GM23338 (cell line): ENCODE measurements at regions not wholly inside any gene's neighbourhood (a gene's known extent, or its start where the extent isn't known, plus 50 kb on each side); places are given as distances from the start of the nearest gene placed in this dataset.

ENCODE experiments used
- ATAC-seq: fragments of 200-7000 bp; cut with Tn5 transposase; 3 replicates; pipeline ENCODE4 v1.9.1; 2020
- DNase-seq: peaks from one replicate; pipeline ENCODE4 v3.0.0-alpha.2; 2015; ENCODE audit warnings: low spot score
- H2AFZ ChIP-seq: fragments of 200-600 bp; sonication (generic); 2 replicates; pipeline ENCODE4 v1.8.0; 2016; ENCODE audit warnings: antibody characterized with exemption, mild to moderate bottlenecking, moderate library complexity
- H3F3A ChIP-seq: fragments of 200-600 bp; sonication (generic); replicated peaks from 2 replicates; pipeline ENCODE4 v1.8.0; 2017; ENCODE audit warnings: antibody characterized with exemption, mixed run types, low read depth
- H3K27ac ChIP-seq: fragments of 200-600 bp; sonication (generic); 2 replicates; pipeline ENCODE4 v1.6.1; 2016; ENCODE audit warnings: low read depth
- H3K27me3 ChIP-seq: fragments of 200-600 bp; sonication (generic); 2 replicates; pipeline ENCODE4 v1.8.0; 2016; ENCODE audit warnings: mild to moderate bottlenecking, mixed run types, moderate library complexity; ENCODE audit not compliant: insufficient read depth
- H3K36me3 ChIP-seq: fragments of 200-600 bp; sonication (generic); 2 replicates; pipeline ENCODE4 v1.8.0; 2016; ENCODE audit warnings: mild to moderate bottlenecking; ENCODE audit not compliant: insufficient read depth
- H3K4me1 ChIP-seq: fragments of 200-600 bp; sonication (generic); 2 replicates; pipeline ENCODE4 v1.8.0; 2016; ENCODE audit warnings: mild to moderate bottlenecking, moderate library complexity; ENCODE audit not compliant: insufficient read depth
- H3K4me2 ChIP-seq: fragments of 200-600 bp; sonication (generic); 2 replicates; pipeline ENCODE4 v1.7.1; 2017; ENCODE audit warnings: mixed run types
- H3K4me3 ChIP-seq: fragments of 200-600 bp; sonication (generic); 2 replicates; pipeline ENCODE4 v1.6.1; 2016; ENCODE audit warnings: mixed run types
- H3K79me2 ChIP-seq: fragments of 200-600 bp; sonication (generic); replicated peaks from 2 replicates; pipeline ENCODE4 v1.8.0; 2017; ENCODE audit warnings: mild to moderate bottlenecking; ENCODE audit not compliant: insufficient read depth
- H3K9me2 ChIP-seq: fragments of 200-600 bp; sonication (generic); 2 replicates; pipeline ENCODE4 v1.8.0; 2017; ENCODE audit not compliant: insufficient read depth
- H4K20me1 ChIP-seq: fragments of 200-600 bp; sonication (generic); replicated peaks from 2 replicates; pipeline ENCODE4 v1.8.0; 2017; ENCODE audit warnings: mild to moderate bottlenecking; ENCODE audit not compliant: insufficient read depth
- H3K27ac Mint-ChIP-seq: 2 replicates; pipeline ENCODE4 v1.8.0; 2020; ENCODE audit warnings: inconsistent platforms, mild to moderate bottlenecking, moderate library complexity, mixed read lengths
- H3K27me3 Mint-ChIP-seq: 3 replicates; pipeline ENCODE4 v1.8.0; 2022; ENCODE audit warnings: low read depth, mild to moderate bottlenecking, moderate library complexity, mixed read lengths, inconsistent platforms; ENCODE audit not compliant: insufficient read depth, poor library complexity
- H3K36me3 Mint-ChIP-seq: 3 replicates; pipeline ENCODE4 v1.8.0; 2021; ENCODE audit warnings: low read depth, mild to moderate bottlenecking, inconsistent platforms, moderate library complexity, mixed read lengths
- H3K4me1 Mint-ChIP-seq: 3 replicates; pipeline ENCODE4 v1.8.0; 2020; ENCODE audit warnings: mild to moderate bottlenecking, inconsistent platforms, mixed read lengths
- H3K4me3 Mint-ChIP-seq: 3 replicates; pipeline ENCODE4 v1.8.0; 2021; ENCODE audit warnings: moderate library complexity, mild to moderate bottlenecking, inconsistent platforms, mixed read lengths
- H3K9me3 Mint-ChIP-seq: 3 replicates; pipeline ENCODE4 v1.8.0; 2020; ENCODE audit warnings: moderate library complexity, mild to moderate bottlenecking, inconsistent platforms, mixed read lengths
- CREB1 ChIP-seq: fragments of 250-450 bp; sonication (Bioruptor Pico); IDR thresholded peaks from 2 replicates; pipeline ENCODE4 v1.5.0; 2020; ENCODE audit warnings: low read depth, mild to moderate bottlenecking, moderate library complexity
- CTCF ChIP-seq, 2 experiments: fragments of 200-600 bp in 1 of 2; sonication (generic) in 1 of 2; conservative IDR thresholded peaks; 2 replicates each; pipeline versions ENCODE4 v1.5.1 to v1.6.1; 2016 to 2017; ENCODE audit warnings: antibody characterized with exemption in 2 of 2, low read depth in 2 of 2, mild to moderate bottlenecking in 2 of 2, moderate library complexity in 1 of 2
- ETS1 ChIP-seq: IDR thresholded peaks from 2 replicates; pipeline ENCODE4 v1.6.1; 2016; ENCODE audit warnings: antibody characterized with exemption
- EZH2 ChIP-seq: fragments of 200-600 bp; sonication (generic); IDR thresholded peaks from one replicate; pipeline ENCODE4 v1.8.0; 2017; ENCODE audit warnings: antibody characterized with exemption, mild to moderate bottlenecking, low read depth; ENCODE audit not compliant: unreplicated experiment
- EZH2phosphoT487 ChIP-seq: fragments of 200-600 bp; sonication (generic); IDR thresholded peaks from one replicate; pipeline ENCODE4 v1.8.1; 2018; ENCODE audit warnings: antibody characterized with exemption; ENCODE audit not compliant: unreplicated experiment
- JUNB ChIP-seq: IDR thresholded peaks from one replicate; pipeline ENCODE4 v1.6.1; 2016; ENCODE audit warnings: antibody characterized with exemption; ENCODE audit not compliant: unreplicated experiment
- NANOG ChIP-seq: IDR thresholded peaks from 2 replicates; pipeline ENCODE4 v1.6.1; 2016; ENCODE audit warnings: antibody characterized with exemption, borderline replicate concordance
- POLR2AphosphoS5 ChIP-seq: IDR thresholded peaks from 2 replicates; pipeline ENCODE4 v1.6.1; 2016; ENCODE audit warnings: antibody characterized with exemption, low read depth
- REST ChIP-seq: IDR thresholded peaks from one replicate; pipeline ENCODE4 v1.6.1; 2018; ENCODE audit warnings: antibody characterized with exemption; ENCODE audit not compliant: unreplicated experiment
- STAT1 ChIP-seq: IDR thresholded peaks from one replicate; pipeline ENCODE4 v1.6.1; 2016; ENCODE audit warnings: antibody characterized with exemption; ENCODE audit not compliant: unreplicated experiment
- ZNF114 ChIP-seq: fragments of 250-450 bp; sonication (Bioruptor Pico); IDR thresholded peaks from 2 replicates; pipeline ENCODE4 v1.5.0; 2020; ENCODE audit warnings: mild to moderate bottlenecking, moderate library complexity
- ZNF331 ChIP-seq: fragments of 250-450 bp; sonication (Bioruptor Pico); IDR thresholded peaks from 2 replicates; pipeline ENCODE4 v1.5.0; 2020; ENCODE audit warnings: low read depth, mild to moderate bottlenecking, moderate library complexity
- ZNF462 ChIP-seq: fragments of 250-450 bp; sonication (Bioruptor Pico); IDR thresholded peaks from 2 replicates; pipeline ENCODE4 v1.5.0; 2020; ENCODE audit warnings: mild to moderate bottlenecking, moderate library complexity

GRCh38 chr13:107681600-107681999 is 533.7 kb downstream of the LIG4 start:
- no peaks in the 10 kb centered on the region for H3K27me3 Mint-ChIP-seq
- no peaks in the 10 kb centered on the region; the same call in 2 of the 3 replicates for H3K9me3 Mint-ChIP-seq
- no peaks in the 10 kb centered on the region for H3F3A ChIP-seq
- no peak for DNase-seq
- peaks cover 4% of the 10 kb centered on the region; the same call in 1 of the 3 replicates for H3K4me1 Mint-ChIP-seq
- H3K4me1 ChIP-seq = no peaks in the 10 kb centered on the region
- H2AFZ ChIP-seq = no peak overlapping the region
- H3K4me2 ChIP-seq = no peak overlapping the region
- no peak for ATAC-seq
- no peak overlapping the region for H3K27ac ChIP-seq
- no peak overlapping the region for H3K27ac Mint-ChIP-seq
- H3K36me3 ChIP-seq = no peaks in the 10 kb centered on the region
- H3K4me3 Mint-ChIP-seq = no peak overlapping the region
- no peak overlapping the region for H3K4me3 ChIP-seq
- H3K36me3 Mint-ChIP-seq = no peaks in the 10 kb centered on the region
- no peak for TF ChIP-seq STAT1
- no peak for TF ChIP-seq JUNB
- no peak for TF ChIP-seq NANOG
- no peak for TF ChIP-seq CTCF (conservative IDR thresholded peaks at IDR 0.05; ENCODE audit: low read depth in 2 of 2)
- no peak for TF ChIP-seq EZH2
- no peak for TF ChIP-seq POLR2AphosphoS5
- TF ChIP-seq ZNF462 (CRISPR knock-in tag) = no peak
- no peak for TF ChIP-seq REST
- TF ChIP-seq ZNF114 (CRISPR knock-in tag) = no peak
- TF ChIP-seq ZNF331 (CRISPR knock-in tag) = no peak
- TF ChIP-seq CREB1 (CRISPR knock-in tag) = no peak
- TF ChIP-seq ETS1 = no peak
- no peak for TF ChIP-seq EZH2phosphoT487
- 0 out of 2 replicates have a peak, but pooled peaks cover 2% of the 10 kb centered on the region for H3K9me2 ChIP-seq
- no peaks in the 10 kb centered on the region for H3K79me2 ChIP-seq
- H3K27me3 ChIP-seq = no peaks in the 10 kb centered on the region
- no peaks in the 10 kb centered on the region for H4K20me1 ChIP-seq
